ENCODE measurements at regions not wholly inside any gene's neighbourhood (a gene's known extent, or its start where the extent isn't known, plus 50 kb on each side); places are given as distances from the start of the nearest gene placed in this dataset.

- H3K4me3 ChIP-seq (ENCODE audit: extremely low read depth in 1 of 4, insufficient read depth in 2 of 4, low read depth in 3 of 4, low read length in 4 of 4) = no peak overlapping the region
- H3K79me1 ChIP-seq (ENCODE audit: low read depth, low read length) = no peaks in the 10 kb centered on the region
- no peaks in the 10 kb centered on the region for H3K27me3 ChIP-seq (replicated peaks in 1 of 4; ENCODE audit: control insufficient read depth in 3 of 4, extremely low read depth in 1 of 4, insufficient read depth in 3 of 4, low read length in 3 of 4)
- no peaks in the 10 kb centered on the region for H3K23me2 ChIP-seq (ENCODE audit: low read depth, low read length)
- no peak overlapping the region for H2BK12ac ChIP-seq (ENCODE audit: low read depth, low read length)
- H2AFZ ChIP-seq (ENCODE audit: low read length) = no peak overlapping the region
- H4K20me1 ChIP-seq (replicated peaks in 1 of 2; ENCODE audit: control insufficient read depth in 1 of 2, insufficient read depth in 2 of 2, low read length in 2 of 2) = no peaks in the 10 kb centered on the region
- no peak overlapping the region for H4K5ac ChIP-seq (ENCODE audit: insufficient read length, low read depth, low read length)
- no peak overlapping the region for H3K4ac ChIP-seq (replicated peaks; ENCODE audit: insufficient read length, low read depth, low read length)
- no peak overlapping the region for H4K91ac ChIP-seq (replicated peaks; ENCODE audit: insufficient read length, low read length)
- H3K23ac ChIP-seq (ENCODE audit: insufficient read length) = no peak overlapping the region
- H3K9me3 ChIP-seq (ENCODE audit: insufficient read depth in 2 of 2, low read depth in 1 of 2, low read length in 1 of 2) = peaks cover 3 to 8% of the 10 kb centered on the region in 2 experiments; a peak in 1 of 4 replicates
- POLR2A ChIA-PET (ENCODE audit: partially characterized antibody) = no interaction called here
- no peak overlapping the region for H3K18ac ChIP-seq (ENCODE audit: extremely low read depth, low read length)
- no peak overlapping the region for H2BK5ac ChIP-seq (ENCODE audit: low read depth, low read length)
- no peak overlapping the region for H4K8ac ChIP-seq (ENCODE audit: extremely low read depth, insufficient read depth, low read length)
- H3K9ac ChIP-seq (replicated peaks in 1 of 4; ENCODE audit: extremely low read depth in 1 of 4, low read depth in 3 of 4, low read length in 3 of 4) = no peak overlapping the region
- no peak overlapping the region for H2AK5ac ChIP-seq (ENCODE audit: low read depth, low read length)
- H3K27ac ChIP-seq (ENCODE audit: low read depth, low read length) = no peak overlapping the region
- H3K4me1 ChIP-seq (replicated peaks in 1 of 4; ENCODE audit: control insufficient read depth in 3 of 4, insufficient read depth in 4 of 4, low read length in 3 of 4) = peaks cover 0 to 4% (median 0%) of the 10 kb centered on the region in 4 experiments; a peak in 1 of 7 replicates
- no peaks in the 10 kb centered on the region; a peak in 1 of 8 replicates for H3K36me3 ChIP-seq (ENCODE audit: control insufficient read depth in 2 of 4, insufficient read depth in 4 of 4, low read length in 3 of 4)
- no peak overlapping the region for H2BK15ac ChIP-seq (ENCODE audit: low read length)
- H3K14ac ChIP-seq (ENCODE audit: insufficient read length) = no peak overlapping the region
- H2BK120ac ChIP-seq (replicated peaks; ENCODE audit: low read depth, low read length) = no peak overlapping the region
- no peaks in the 10 kb centered on the region for H3K79me2 ChIP-seq (ENCODE audit: control insufficient read depth in 1 of 2, insufficient read depth in 2 of 2, low read length in 2 of 2)
- no peak overlapping the region for H3K4me2 ChIP-seq (ENCODE audit: insufficient read depth in 1 of 2, low read depth in 2 of 2, low read length in 2 of 2)
- DNase-seq (ENCODE audit: low read depth in 1 of 2, low spot score in 2 of 2) = no peak
- no peak overlapping the region for H3K56ac ChIP-seq (replicated peaks; ENCODE audit: insufficient read length, low read depth, low read length)
- CTCF ChIA-PET (ENCODE audit: partially characterized antibody) = no interaction called here
- H2BK20ac ChIP-seq (ENCODE audit: low read length) = no peak overlapping the region
- no peak for FAIRE-seq
- TF ChIP-seq ATF2 (IDR thresholded peaks at IDR 0.05; ENCODE audit: low read length) (no peak), ASH2L (IDR thresholded peaks at IDR 0.05; ENCODE audit: low read length) (no peak), POLR2AphosphoS5 (IDR thresholded peaks at IDR 0.05; ENCODE audit: low read depth, low read length) (no peak), CBX5 (IDR thresholded peaks at IDR 0.05; ENCODE audit: low read depth, low read length) (no peak), RFX5 (IDR thresholded peaks at IDR 0.05; ENCODE audit: borderline replicate concordance, low read depth, low read length) (no peak), PHF8 (conservative IDR thresholded peaks at IDR 0.05; ENCODE audit: low read depth, low read length) (no peak), KDM4A (IDR thresholded peaks at IDR 0.05; ENCODE audit: low read depth, low read length, severe bottlenecking) (no peak), TAF1 (IDR thresholded peaks at IDR 0.05; ENCODE audit: low read depth, low read length) (no peak), E2F6 (IDR thresholded peaks at IDR 0.05) (no peak), MAFK (IDR thresholded peaks at IDR 0.05; ENCODE audit: low read depth, low read length) (no peak), ZNF274 (IDR thresholded peaks at IDR 0.05; ENCODE audit: borderline replicate concordance, extremely low read depth, low read length) (no peak), USF2 (IDR thresholded peaks at IDR 0.05; ENCODE audit: low read length) (no peak)
These were observed 942.5 kb downstream of the KCNMA1 start for GRCh38 chr10:76695069-76695468.
